HCT116 (cell line): ENCODE measurements at regions not wholly inside any gene's neighbourhood (a gene's known extent, or its start where the extent isn't known, plus 50 kb on each side); places are given as distances from the start of the nearest gene placed in this dataset.

Source experiments
- CTCF ChIP-seq, 3 experiments: fragments of 200-600 bp in 1 of 3; sonication (generic) in 1 of 3; IDR thresholded peaks in 2 of 3; conservative IDR thresholded peaks in 1 of 3; 2 replicates each; pipeline ENCODE4 v1.5.1; 2012 to 2017; ENCODE audit warnings: low read depth in 2 of 3, low read length in 2 of 3, antibody characterized with exemption in 1 of 3, borderline replicate concordance in 1 of 3, control low read depth in 1 of 3, mild to moderate bottlenecking in 1 of 3, mixed read lengths in 1 of 3, mixed run types in 1 of 3, moderate library complexity in 1 of 3; ENCODE audit not compliant: insufficient read depth in 1 of 3
- JUND ChIP-seq: IDR thresholded peaks from 2 replicates; pipeline ENCODE4 v1.6.1; 2012
- MAX ChIP-seq: IDR thresholded peaks from 2 replicates; pipeline ENCODE4 v1.6.1; 2012
- REST ChIP-seq: IDR thresholded peaks from 2 replicates; pipeline ENCODE4 v1.6.1; 2012; ENCODE audit warnings: low read depth

- TF ChIP-seq CTCF (IDR thresholded peaks at IDR 0.05 in 2 of 3, conservative IDR thresholded peaks at IDR 0.05 in 1 of 3; ENCODE audit: borderline replicate concordance in 1 of 3, insufficient read depth in 1 of 3, low read depth in 2 of 3, low read length in 2 of 3) (peak; percentile 57 to 98 (median 97); a peak in 5 of 6 replicates), MAX (no peak), JUND (no peak), REST (no peak)
Observed at GRCh38 chr4:155442267-155443105, 65.7 kb upstream of the MAP9 start.
